H1 (cell line): ENCODE measurements at regions not wholly inside any gene's neighbourhood (a gene's known extent, or its start where the extent isn't known, plus 50 kb on each side); places are given as distances from the start of the nearest gene placed in this dataset.

Experiments used
- CTCF ChIA-PET: fragments of 300-600 bp; sonication (Branson Sonifier 250); formaldehyde crosslinking; loops from one replicate; lab custom pipeline; 2021; ENCODE audit not compliant: partially characterized antibody; lab: Charles Lee
- POLR2A ChIA-PET: fragments of 300-600 bp; sonication (Branson Sonifier 250); formaldehyde crosslinking; loops from one replicate; lab custom pipeline; 2021; ENCODE audit warnings: inconsistent platforms; ENCODE audit not compliant: partially characterized antibody; lab: Charles Lee
- DNase-seq, 2 experiments: peaks; one replicate each; pipeline versions ENCODE4 v3.0.0 to v3.0.0-alpha.2; 2010 to 2022; ENCODE audit warnings: low spot score in 2 of 2, low read depth in 1 of 2, mixed read lengths in 1 of 2
- FAIRE-seq: peaks from 2 replicates; lab custom pipeline; 2011; peaks lifted over from hg19 to GRCh38; lab: Jason Lieb, UNC
- H2AFZ ChIP-seq: 2 replicates; pipeline ENCODE4 v1.8.1; 2012; ENCODE audit warnings: low read length, inconsistent platforms
- H2AK5ac ChIP-seq: 2 replicates; pipeline ENCODE4 v1.6.1; 2013; ENCODE audit warnings: low read depth, low read length
- H2BK120ac ChIP-seq: replicated peaks from 2 replicates; pipeline ENCODE3; 2013; ENCODE audit warnings: low read depth, low read length, inconsistent platforms
- H2BK12ac ChIP-seq: 2 replicates; pipeline ENCODE4 v1.6.1; 2013; ENCODE audit warnings: low read depth, low read length
- H2BK15ac ChIP-seq: 2 replicates; pipeline ENCODE4 v1.6.1; 2013; ENCODE audit warnings: low read length
- H2BK20ac ChIP-seq: 2 replicates; pipeline ENCODE4 v1.6.1; 2013; ENCODE audit warnings: low read length
- H2BK5ac ChIP-seq: 2 replicates; pipeline ENCODE4 v1.6.1; 2013; ENCODE audit warnings: low read depth, low read length
- H3K14ac ChIP-seq: 2 replicates; pipeline ENCODE4 v1.6.1; 2013; ENCODE audit warnings: inconsistent platforms; ENCODE audit not compliant: insufficient read length
- H3K18ac ChIP-seq: 2 replicates; pipeline ENCODE4 v1.6.1; 2013; ENCODE audit warnings: low read length; ENCODE audit errors: extremely low read depth
- H3K23ac ChIP-seq: 2 replicates; pipeline ENCODE4 v1.6.1; 2013; ENCODE audit warnings: inconsistent platforms; ENCODE audit not compliant: insufficient read length
- H3K23me2 ChIP-seq: 2 replicates; pipeline ENCODE4 v1.6.1; 2013; ENCODE audit warnings: low read depth, low read length
- H3K27ac ChIP-seq: 2 replicates; pipeline ENCODE4 v1.6.1; 2011; ENCODE audit warnings: low read depth, low read length, inconsistent platforms
- H3K27me3 ChIP-seq, 4 experiments: replicated peaks in 1 of 4; 1 replicate in 1 of 4; 2 replicates in 3 of 4; pipeline versions ENCODE4 v1.6.1 to v1.8.1; 2011 to 2013; ENCODE audit warnings: low read length in 3 of 4, mild to moderate bottlenecking in 3 of 4, inconsistent platforms in 2 of 4, mixed read lengths in 2 of 4, moderate library complexity in 1 of 4; ENCODE audit not compliant: control insufficient read depth in 3 of 4, insufficient read depth in 3 of 4; ENCODE audit errors: extremely low read depth in 1 of 4
- H3K36me3 ChIP-seq, 4 experiments: 2 replicates each; pipeline versions ENCODE4 v1.6.1 to v1.8.1; 2011 to 2013; ENCODE audit warnings: mild to moderate bottlenecking in 4 of 4, low read length in 3 of 4, moderate library complexity in 2 of 4, control low read depth in 1 of 4, inconsistent platforms in 1 of 4; ENCODE audit not compliant: insufficient read depth in 4 of 4, control insufficient read depth in 2 of 4
- H3K4ac ChIP-seq: replicated peaks from 2 replicates; pipeline ENCODE3; 2013; ENCODE audit warnings: low read length, low read depth, mixed read lengths, inconsistent platforms; ENCODE audit not compliant: insufficient read length
- H3K4me1 ChIP-seq, 4 experiments: replicated peaks in 1 of 4; 1 replicate in 1 of 4; 2 replicates in 3 of 4; pipeline versions ENCODE4 v1.6.1 to v1.8.1; 2011 to 2013; ENCODE audit warnings: low read length in 3 of 4, inconsistent platforms in 2 of 4, mixed read lengths in 1 of 4; ENCODE audit not compliant: insufficient read depth in 4 of 4, control insufficient read depth in 3 of 4
- H3K4me2 ChIP-seq, 2 experiments: 2 replicates each; pipeline versions ENCODE4 v1.6.1 to v1.8.1; 2011 to 2013; ENCODE audit warnings: low read depth in 2 of 2, low read length in 2 of 2, control low read depth in 1 of 2, inconsistent platforms in 1 of 2, mild to moderate bottlenecking in 1 of 2; ENCODE audit not compliant: insufficient read depth in 1 of 2
- H3K4me3 ChIP-seq, 4 experiments: fragments of 200-600, 300-600 bp in 1 of 4; sonication (generic), shearing (Covaris generic), sonication (Bioruptor Twin) in 1 of 4; 2 replicates each; pipeline versions ENCODE4 v1.5.1 to v1.8.1; 2011 to 2016; ENCODE audit warnings: low read length in 4 of 4, low read depth in 3 of 4, control low read depth in 2 of 4, inconsistent platforms in 2 of 4, mild to moderate bottlenecking in 2 of 4, mixed read lengths in 1 of 4, moderate library complexity in 1 of 4; ENCODE audit not compliant: insufficient read depth in 2 of 4; ENCODE audit errors: extremely low read depth in 1 of 4
- H3K56ac ChIP-seq: replicated peaks from 2 replicates; pipeline ENCODE3; 2013; ENCODE audit warnings: low read depth, mild to moderate bottlenecking, mixed read lengths, low read length, inconsistent platforms; ENCODE audit not compliant: insufficient read length
- H3K79me1 ChIP-seq: 2 replicates; pipeline ENCODE4 v1.6.1; 2013; ENCODE audit warnings: low read depth, low read length, control low read depth
- H3K79me2 ChIP-seq, 2 experiments: 2 replicates each; pipeline versions ENCODE4 v1.6.1 to v1.8.1; 2012 to 2013; ENCODE audit warnings: low read length in 2 of 2, mild to moderate bottlenecking in 2 of 2, inconsistent platforms in 1 of 2; ENCODE audit not compliant: insufficient read depth in 2 of 2, control insufficient read depth in 1 of 2
- H3K9ac ChIP-seq, 4 experiments: replicated peaks in 1 of 4; 1 replicate in 1 of 4; 2 replicates in 3 of 4; pipeline versions ENCODE4 v1.6.1 to v1.8.1; 2011 to 2013; ENCODE audit warnings: low read depth in 3 of 4, low read length in 3 of 4, control low read depth in 2 of 4, mild to moderate bottlenecking in 2 of 4, moderate library complexity in 2 of 4, inconsistent platforms in 1 of 4; ENCODE audit errors: extremely low read depth in 1 of 4
- H3K9me3 ChIP-seq, 2 experiments: 2 replicates each; pipeline versions ENCODE4 v1.6.1 to v1.8.1; 2012 to 2013; ENCODE audit warnings: mild to moderate bottlenecking in 2 of 2, moderate library complexity in 2 of 2, control low read depth in 1 of 2, inconsistent platforms in 1 of 2, low read depth in 1 of 2, low read length in 1 of 2, mixed read lengths in 1 of 2; ENCODE audit not compliant: insufficient read depth in 2 of 2
- H4K20me1 ChIP-seq, 2 experiments: replicated peaks in 1 of 2; 2 replicates each; pipeline versions ENCODE3 to v1.8.1; 2011 to 2013; ENCODE audit warnings: inconsistent platforms in 2 of 2, low read length in 2 of 2, mild to moderate bottlenecking in 1 of 2; ENCODE audit not compliant: insufficient read depth in 2 of 2, control insufficient read depth in 1 of 2
- H4K5ac ChIP-seq: 2 replicates; pipeline ENCODE4 v1.6.1; 2013; ENCODE audit warnings: low read length, low read depth, mixed read lengths, inconsistent platforms; ENCODE audit not compliant: insufficient read length
- H4K8ac ChIP-seq: 2 replicates; pipeline ENCODE4 v1.8.0; 2013; ENCODE audit warnings: mild to moderate bottlenecking, moderate library complexity, low read length, inconsistent platforms; ENCODE audit not compliant: insufficient read depth; ENCODE audit errors: extremely low read depth
- H4K91ac ChIP-seq: replicated peaks from 2 replicates; pipeline ENCODE3; 2013; ENCODE audit warnings: low read length, mixed read lengths, inconsistent platforms; ENCODE audit not compliant: insufficient read length
- KDM1A ChIP-seq: fragments of 200-600, 300-600 bp; sonication (generic); IDR thresholded peaks from 2 replicates; pipeline ENCODE4 v1.7.1; 2016; ENCODE audit warnings: mild to moderate bottlenecking, low read length, borderline replicate concordance
- RBBP5 ChIP-seq: IDR thresholded peaks from 2 replicates; pipeline ENCODE4 v1.7.1; 2012; ENCODE audit warnings: low read depth, mild to moderate bottlenecking, inconsistent platforms, low read length, moderate library complexity, borderline replicate concordance
- WGBS, 2 experiments: shearing (Covaris generic) in 1 of 2; methylation state at CpG; one replicate each; pipeline versions ENCODE4 v1.1.6 to v1.1.7; 2013 to 2015; ENCODE audit warnings: low lambda C conversion rate in 2 of 2, mixed read lengths in 2 of 2, inconsistent platforms in 1 of 2, low coverage in 1 of 2, missing lambda C conversion rate in 1 of 2; ENCODE audit not compliant: insufficient replicate concordance in 2 of 2, insufficient coverage in 1 of 2, insufficient read length in 1 of 2; ENCODE audit errors: extremely low coverage in 1 of 2, missing lambda C conversion rate in 1 of 2; 5-methylcytosine and 5-hydroxymethylcytosine counted together

DNA sequence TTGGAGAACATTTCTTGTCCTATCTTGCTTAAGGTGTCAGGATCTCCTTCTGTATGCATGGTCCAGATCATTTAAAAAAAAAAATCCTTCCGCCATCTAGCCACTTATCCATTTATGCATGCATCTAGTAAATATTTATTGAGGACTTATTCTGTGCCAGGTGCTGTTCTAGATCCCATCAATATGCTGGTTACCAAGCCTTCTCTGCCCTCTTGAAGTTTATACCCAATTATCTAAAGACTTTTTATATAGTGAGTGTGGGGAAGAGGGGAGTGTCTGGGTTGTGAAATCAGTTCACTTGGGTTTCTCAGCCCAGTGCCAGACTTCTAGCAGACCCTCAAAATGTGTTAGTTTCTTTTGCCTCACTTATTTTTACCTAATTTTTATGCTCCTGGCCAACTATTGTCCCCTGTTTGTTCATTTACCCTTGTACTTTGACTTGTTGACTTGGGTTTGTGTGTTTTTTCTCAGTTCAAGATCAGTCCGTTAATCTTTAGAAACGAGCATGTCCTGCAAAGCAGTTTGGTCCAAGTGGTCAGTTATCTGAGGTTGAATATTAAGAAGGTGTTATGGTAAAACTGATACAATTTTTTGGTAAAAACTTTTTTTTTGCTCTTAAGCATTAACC lies 488.9 kb downstream of the PCNX1 start:
- Histone ChIP-seq H2AK5ac (no peak overlapping the region), H3K56ac (no peak overlapping the region), H3K27ac (no peak overlapping the region), H3K9me3 (no peaks in the 10 kb centered on the region), H3K23ac (no peak overlapping the region), H2AFZ (no peak overlapping the region), H3K4me2 (no peak overlapping the region), H3K9ac (no peak overlapping the region), H3K36me3 (no peaks in the 10 kb centered on the region), H4K20me1 (no peaks in the 10 kb centered on the region), H2BK12ac (no peak overlapping the region), H3K4me3 (no peak overlapping the region), H3K4ac (no peak overlapping the region), H3K23me2 (no peaks in the 10 kb centered on the region), H3K18ac (no peak overlapping the region), H2BK15ac (no peak overlapping the region), H3K27me3 (no peaks in the 10 kb centered on the region), H2BK120ac (no peak overlapping the region), H3K79me1 (no peaks in the 10 kb centered on the region; the same call in 1 of the 2 replicates), H4K91ac (no peak overlapping the region), H2BK20ac (no peak overlapping the region), H2BK5ac (no peak overlapping the region), H4K5ac (no peak overlapping the region), H3K14ac (no peak overlapping the region), H4K8ac (no peak overlapping the region), H3K4me1 (peaks cover 0 to 4% (median 2%) of the 10 kb centered on the region in 4 experiments; a peak in 1 of 7 replicates), H3K79me2 (peaks cover 0 to 86% of the 10 kb centered on the region in 2 experiments; a peak in 3 of 4 replicates)
- ChIA-PET CTCF (interaction anchor here (1.0 kb wide), 1 partner anchor 257 kb away, joined by 3 read pairs; no protein-coding TSS in a partner anchor), POLR2A (interaction anchor here (0.6 to 0.9 kb wide), 2 partner anchors 14 to 75 kb away, joined by 3 read pairs; no protein-coding TSS in a partner anchor)
- TF ChIP-seq KDM1A (no peak), RBBP5 (no peak)
- FAIRE-seq, result no peak
- WGBS, 2 experiments, result 89% methylated on average over 3 of the region's 3 CpGs; no CpG with 5 or more reads in 1 of the 2 experiments
- DNase-seq, result no peak
